KMS-11 (cell line): ENCODE measurements at regions not wholly inside any gene's neighbourhood (a gene's known extent, or its start where the extent isn't known, plus 50 kb on each side); places are given as distances from the start of the nearest gene placed in this dataset.

ENCODE experiments used
- H2AFZ ChIP-seq: fragments of 200-600 bp; sonication (generic); 2 replicates; pipeline ENCODE4 v1.6.1; 2016; ENCODE audit warnings: antibody characterized with exemption, mixed run types, low read depth
- H3K27ac ChIP-seq: fragments of 200-600 bp; sonication (generic); 2 replicates; pipeline ENCODE4 v1.6.1; 2016; ENCODE audit warnings: mild to moderate bottlenecking, mixed run types
- H3K27me3 ChIP-seq: fragments of 200-600 bp; sonication (generic); 2 replicates; pipeline ENCODE4 v1.6.1; 2017; ENCODE audit warnings: mild to moderate bottlenecking, low read depth, mixed run types, moderate library complexity; ENCODE audit not compliant: insufficient read depth
- H3K36me3 ChIP-seq: fragments of 200-600 bp; sonication (generic); 2 replicates; pipeline ENCODE4 v1.6.1; 2017; ENCODE audit warnings: mild to moderate bottlenecking, mixed run types; ENCODE audit not compliant: insufficient read depth
- H3K4me1 ChIP-seq: fragments of 200-600 bp; sonication (generic); 2 replicates; pipeline ENCODE4 v1.6.1; 2016; ENCODE audit warnings: mild to moderate bottlenecking, low read depth, mixed run types; ENCODE audit not compliant: poor library complexity, severe bottlenecking
- H3K4me2 ChIP-seq: fragments of 200-600 bp; sonication (generic); 2 replicates; pipeline ENCODE4 v1.7.0; 2016; ENCODE audit warnings: mild to moderate bottlenecking, mixed run types
- H3K4me3 ChIP-seq: fragments of 200-600 bp; sonication (generic); IDR thresholded peaks from 2 replicates; pipeline ENCODE4 v1.6.1; 2017; ENCODE audit warnings: low read depth, low read length, mixed read lengths; ENCODE audit not compliant: insufficient read depth
- H3K79me2 ChIP-seq: fragments of 200-600 bp; sonication (generic); 2 replicates; pipeline ENCODE4 v1.6.1; 2016; ENCODE audit warnings: low read depth, mixed run types; ENCODE audit not compliant: insufficient read depth
- H3K9ac ChIP-seq: fragments of 200-600 bp; sonication (generic); 2 replicates; pipeline ENCODE4 v1.6.1; 2016; ENCODE audit warnings: mild to moderate bottlenecking, mixed run types
- H4K20me1 ChIP-seq: fragments of 200-600 bp; sonication (generic); 2 replicates; pipeline ENCODE4 v1.6.1; 2016; ENCODE audit warnings: mild to moderate bottlenecking, mixed run types; ENCODE audit not compliant: insufficient read depth
- TF ChIP-seq, protein P1 (sequence below): fragments of 200-600 bp; sonication (generic); conservative IDR thresholded peaks from 2 replicates; pipeline ENCODE4 v1.6.1; 2017; ENCODE audit warnings: low read depth, mild to moderate bottlenecking, antibody characterized with exemption, low read length, moderate library complexity, mixed read lengths

DNA sequence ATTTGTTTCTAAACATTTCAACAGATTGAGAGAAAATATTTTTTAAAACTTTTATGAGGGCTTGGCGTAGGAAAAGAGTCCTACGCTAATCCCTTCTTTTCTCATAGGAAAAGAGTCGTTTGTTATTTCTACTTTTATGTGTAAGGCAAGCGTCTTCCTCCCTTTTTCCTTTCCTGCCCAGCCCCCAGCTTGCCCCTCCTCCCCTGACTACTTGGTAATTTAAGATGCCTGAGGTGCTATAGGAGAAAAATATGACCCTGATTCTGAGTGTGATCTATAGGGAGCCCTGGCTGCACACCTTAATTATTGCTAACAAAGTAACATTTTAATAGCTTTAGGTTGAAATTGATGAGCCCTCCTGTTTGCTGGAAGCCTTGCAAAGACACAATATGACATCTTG lies 373.6 kb downstream of the PBX1 start:
- Histone ChIP-seq H3K27ac (no peak overlapping the region), H2AFZ (no peak overlapping the region), H3K79me2 (no peaks in the 10 kb centered on the region), H3K27me3 (no peaks in the 10 kb centered on the region), H4K20me1 (no peaks in the 10 kb centered on the region), H3K4me2 (no peak overlapping the region), H3K9ac (no peak overlapping the region), H3K36me3 (no peaks in the 10 kb centered on the region), H3K4me1 (no peaks in the 10 kb centered on the region), H3K4me3 (no peak overlapping the region)
- TF ChIP-seq, protein P1, sequence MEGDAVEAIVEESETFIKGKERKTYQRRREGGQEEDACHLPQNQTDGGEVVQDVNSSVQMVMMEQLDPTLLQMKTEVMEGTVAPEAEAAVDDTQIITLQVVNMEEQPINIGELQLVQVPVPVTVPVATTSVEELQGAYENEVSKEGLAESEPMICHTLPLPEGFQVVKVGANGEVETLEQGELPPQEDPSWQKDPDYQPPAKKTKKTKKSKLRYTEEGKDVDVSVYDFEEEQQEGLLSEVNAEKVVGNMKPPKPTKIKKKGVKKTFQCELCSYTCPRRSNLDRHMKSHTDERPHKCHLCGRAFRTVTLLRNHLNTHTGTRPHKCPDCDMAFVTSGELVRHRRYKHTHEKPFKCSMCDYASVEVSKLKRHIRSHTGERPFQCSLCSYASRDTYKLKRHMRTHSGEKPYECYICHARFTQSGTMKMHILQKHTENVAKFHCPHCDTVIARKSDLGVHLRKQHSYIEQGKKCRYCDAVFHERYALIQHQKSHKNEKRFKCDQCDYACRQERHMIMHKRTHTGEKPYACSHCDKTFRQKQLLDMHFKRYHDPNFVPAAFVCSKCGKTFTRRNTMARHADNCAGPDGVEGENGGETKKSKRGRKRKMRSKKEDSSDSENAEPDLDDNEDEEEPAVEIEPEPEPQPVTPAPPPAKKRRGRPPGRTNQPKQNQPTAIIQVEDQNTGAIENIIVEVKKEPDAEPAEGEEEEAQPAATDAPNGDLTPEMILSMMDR, result no peak

DNA sequence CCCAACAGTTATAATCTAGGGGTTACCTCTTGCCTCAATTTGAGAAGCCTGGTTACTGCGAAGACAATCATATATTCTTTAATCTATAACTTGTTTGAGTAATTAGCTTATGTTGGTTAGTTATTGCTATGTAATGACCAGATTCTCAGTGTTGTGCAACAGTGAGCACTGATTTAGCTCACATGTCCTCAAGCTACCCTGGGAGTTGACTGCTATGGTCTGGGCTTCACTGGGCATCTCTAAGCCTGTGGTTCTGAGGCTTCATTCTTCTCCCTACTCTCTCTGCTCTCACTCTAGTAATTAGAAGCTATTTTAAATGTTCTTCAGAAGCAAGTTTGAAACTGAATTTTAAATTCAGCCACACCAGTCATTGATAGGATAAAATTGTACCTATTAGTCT lies 371.8 kb downstream of the PBX1 start:
- TF ChIP-seq, protein P1, result no peak
- no peak overlapping the region for H3K9ac ChIP-seq
- H4K20me1 ChIP-seq, result no peaks in the 10 kb centered on the region
- H3K4me2 ChIP-seq, result no peak overlapping the region
- no peaks in the 10 kb centered on the region for H3K79me2 ChIP-seq
- no peak overlapping the region for H3K4me3 ChIP-seq
- no peaks in the 10 kb centered on the region for H3K36me3 ChIP-seq
- H3K4me1 ChIP-seq, result no peaks in the 10 kb centered on the region
- H3K27ac ChIP-seq, result no peak overlapping the region
- H2AFZ ChIP-seq, result no peak overlapping the region
- H3K27me3 ChIP-seq, result no peaks in the 10 kb centered on the region

DNA sequence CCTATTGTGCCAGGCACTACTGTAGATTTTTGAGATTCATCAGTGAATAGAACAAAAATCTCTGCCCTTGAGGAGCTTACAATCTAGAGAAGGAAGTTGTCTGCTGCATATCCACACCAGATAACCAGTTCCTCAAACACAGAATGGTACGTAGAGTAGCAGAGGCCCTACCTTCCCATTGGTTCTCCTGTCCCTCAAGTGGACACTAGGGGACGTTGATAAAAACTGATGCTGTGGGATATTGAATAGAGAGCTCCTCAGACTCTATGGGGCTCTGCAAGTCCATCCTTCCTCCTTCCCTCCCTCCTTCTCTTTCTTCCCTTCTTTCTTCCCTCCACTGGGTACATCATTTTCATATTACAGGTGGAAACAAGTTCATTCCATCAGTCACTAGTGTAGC lies 371.3 kb downstream of the PBX1 start:
- no peaks in the 10 kb centered on the region for H3K79me2 ChIP-seq
- H3K4me3 ChIP-seq, result no peak overlapping the region
- no peaks in the 10 kb centered on the region for H3K36me3 ChIP-seq
- no peak overlapping the region for H3K4me2 ChIP-seq
- no peak overlapping the region for H2AFZ ChIP-seq
- no peak overlapping the region for H3K9ac ChIP-seq
- H4K20me1 ChIP-seq, result no peaks in the 10 kb centered on the region
- H3K27me3 ChIP-seq, result no peaks in the 10 kb centered on the region
- H3K4me1 ChIP-seq, result no peaks in the 10 kb centered on the region
- H3K27ac ChIP-seq, result no peak overlapping the region
- TF ChIP-seq, protein P1, result no peak

DNA sequence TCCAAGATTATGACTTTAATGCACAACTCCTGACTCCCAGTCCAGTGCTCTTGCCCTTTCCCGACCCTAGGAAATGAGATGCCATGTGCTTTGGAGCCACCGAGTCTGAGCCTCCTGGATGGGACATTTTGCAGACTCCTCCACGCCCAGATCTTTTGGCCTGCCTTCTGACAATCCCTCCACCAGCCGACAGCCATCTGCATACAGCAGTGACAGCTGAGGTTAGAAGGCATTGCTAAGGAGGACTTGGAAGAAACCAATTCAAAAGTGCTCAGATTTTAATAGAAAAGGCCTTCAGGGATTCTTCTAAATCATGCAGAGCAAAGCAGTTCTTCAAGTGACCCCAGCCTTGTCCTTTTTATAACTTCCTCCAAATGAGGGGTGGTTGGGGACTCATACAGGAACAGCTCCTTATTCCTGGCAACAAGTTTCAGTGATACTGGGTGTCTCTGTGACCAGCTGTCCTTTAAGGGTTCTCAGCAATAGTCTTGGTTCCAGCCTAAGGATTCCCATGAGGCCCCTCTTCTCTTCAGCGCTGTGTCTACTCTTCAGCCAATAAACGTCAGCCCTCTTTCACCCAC lies 369.3 kb downstream of the PBX1 start:
- Histone ChIP-seq H4K20me1 (no peaks in the 10 kb centered on the region), H3K4me3 (no peak overlapping the region), H3K4me1 (no peaks in the 10 kb centered on the region), H3K4me2 (no peak overlapping the region), H3K27me3 (no peaks in the 10 kb centered on the region), H2AFZ (no peak overlapping the region), H3K36me3 (no peaks in the 10 kb centered on the region), H3K79me2 (no peaks in the 10 kb centered on the region), H3K27ac (no peak overlapping the region), H3K9ac (no peak overlapping the region)
- TF ChIP-seq, protein P1, result no peak

DNA sequence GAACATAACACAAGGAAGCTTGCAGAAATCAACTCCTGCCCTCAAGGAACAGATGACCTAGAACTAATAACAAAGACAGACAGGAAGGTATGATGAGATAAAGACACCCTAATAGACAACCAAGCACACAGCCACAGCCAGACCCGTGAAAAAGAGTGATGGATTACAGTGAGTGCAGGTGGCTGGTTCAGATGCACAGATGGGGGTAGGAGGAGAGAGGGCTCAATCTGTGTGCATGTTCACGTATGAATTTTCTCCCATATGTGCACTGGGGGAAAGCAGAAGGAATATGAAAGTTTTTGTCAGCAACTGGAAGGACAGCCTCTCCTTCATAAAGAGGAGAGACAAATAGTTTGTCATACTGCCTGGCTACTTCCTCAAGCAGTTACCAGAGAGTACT lies 367.1 kb downstream of the PBX1 start:
- Histone ChIP-seq H4K20me1 (no peaks in the 10 kb centered on the region), H3K27ac (no peak overlapping the region), H3K4me1 (no peaks in the 10 kb centered on the region), H3K4me3 (no peak overlapping the region), H3K36me3 (no peaks in the 10 kb centered on the region), H3K9ac (no peak overlapping the region), H3K27me3 (no peaks in the 10 kb centered on the region), H2AFZ (no peak overlapping the region), H3K79me2 (no peaks in the 10 kb centered on the region), H3K4me2 (no peak overlapping the region)
- TF ChIP-seq, protein P1, result no peak
